ENCODE measurements at regions not wholly inside any gene's neighbourhood (a gene's known extent, or its start where the extent isn't known, plus 50 kb on each side); places are given as distances from the start of the nearest gene placed in this dataset.

- TF ChIP-seq ZNF274 (IDR thresholded peaks at IDR 0.05; ENCODE audit: low read depth, low read length) (no peak), YY1 (IDR thresholded peaks at IDR 0.05; ENCODE audit: insufficient read depth, insufficient read length) (no peak)
Observed at GRCh38 chr2:12369566-12369965, 347.2 kb upstream of the TRIB2 start.
